DND-41 (cell line): ENCODE measurements at regions not wholly inside any gene's neighbourhood (a gene's known extent, or its start where the extent isn't known, plus 50 kb on each side); places are given as distances from the start of the nearest gene placed in this dataset.

Experiments used
- ATAC-seq: fragments of 200-7000 bp; cut with Tn5 transposase; 3 replicates; pipeline ENCODE4 v1.9.1; 2021; ENCODE audit warnings: low read depth; ENCODE audit not compliant: insufficient read depth
- DNase-seq: peaks from one replicate; pipeline ENCODE4 v3.0.0-alpha.2; 2020
- H2AFZ ChIP-seq: 2 replicates; pipeline ENCODE4 v1.6.0; 2012; ENCODE audit warnings: low read depth, low read length
- H3K27ac ChIP-seq: 2 replicates; pipeline ENCODE4 v1.5.1; 2012; ENCODE audit warnings: low read length, inconsistent platforms
- H3K27me3 ChIP-seq: fragments of 200-600 bp; sonication (generic); 2 replicates; pipeline ENCODE4 v1.6.0; 2012; ENCODE audit warnings: low read length, mild to moderate bottlenecking, inconsistent platforms; ENCODE audit not compliant: insufficient read depth, poor library complexity
- H3K36me3 ChIP-seq: 2 replicates; pipeline ENCODE4 v1.5.1; 2012; ENCODE audit warnings: low read length, inconsistent platforms; ENCODE audit not compliant: insufficient read depth
- H3K4me1 ChIP-seq: 2 replicates; pipeline ENCODE4 v1.5.1; 2012; ENCODE audit warnings: mild to moderate bottlenecking, low read length; ENCODE audit not compliant: insufficient read depth
- H3K4me2 ChIP-seq: 2 replicates; pipeline ENCODE4 v1.6.0; 2012; ENCODE audit warnings: mild to moderate bottlenecking, moderate library complexity, low read length, inconsistent platforms; ENCODE audit not compliant: insufficient read depth
- H3K4me3 ChIP-seq, 2 experiments: fragments of 200-600 bp in 1 of 2; shearing (Covaris generic) in 1 of 2; 2 replicates each; pipeline ENCODE4 v1.5.1; 2012 to 2016; ENCODE audit warnings: inconsistent platforms in 2 of 2, low read length in 2 of 2, mild to moderate bottlenecking in 2 of 2, low read depth in 1 of 2, moderate library complexity in 1 of 2
- H3K79me2 ChIP-seq: 2 replicates; pipeline ENCODE4 v1.6.0; 2012; ENCODE audit warnings: low read length, inconsistent platforms; ENCODE audit not compliant: insufficient read depth
- H3K9ac ChIP-seq: 2 replicates; pipeline ENCODE4 v1.6.0; 2012; ENCODE audit warnings: low read depth, mild to moderate bottlenecking, inconsistent platforms, low read length, moderate library complexity
- H3K9me3 ChIP-seq: 2 replicates; pipeline ENCODE4 v1.5.1; 2012; ENCODE audit warnings: low read length, moderate library complexity, mild to moderate bottlenecking, inconsistent platforms; ENCODE audit not compliant: insufficient read depth, severe bottlenecking
- H4K20me1 ChIP-seq: 2 replicates; pipeline ENCODE4 v1.6.0; 2012; ENCODE audit warnings: low read length; ENCODE audit not compliant: insufficient read depth
- CTCF ChIP-seq: IDR thresholded peaks from 2 replicates; pipeline ENCODE4 v1.5.1; 2012; ENCODE audit warnings: borderline replicate concordance, low read length, moderate library complexity, mild to moderate bottlenecking; ENCODE audit not compliant: poor library complexity, severe bottlenecking; ENCODE audit errors: extremely low read depth
- EZH2 ChIP-seq: IDR thresholded peaks from 3 replicates; pipeline ENCODE4 v1.6.1; 2012; ENCODE audit warnings: borderline replicate concordance, low read depth, mild to moderate bottlenecking, moderate library complexity, low read length, inconsistent platforms; ENCODE audit not compliant: severe bottlenecking

GRCh38 chr19:5290336-5291262, 50.0 kb downstream of the PTPRS start:
- no peaks in the 10 kb centered on the region for H3K9me3 ChIP-seq
- no peaks in the 10 kb centered on the region for H3K4me1 ChIP-seq
- TF ChIP-seq EZH2: no peak
- no peak for TF ChIP-seq CTCF
- peaks cover 7% of the 10 kb centered on the region for H4K20me1 ChIP-seq
- no peak overlapping the region for H2AFZ ChIP-seq
- no peaks in the 10 kb centered on the region for H3K27me3 ChIP-seq
- no peaks in the 10 kb centered on the region for H3K79me2 ChIP-seq
- ATAC-seq: no peak
- H3K4me2 ChIP-seq: no peak overlapping the region
- H3K36me3 ChIP-seq: no peaks in the 10 kb centered on the region
- no peak overlapping the region for H3K4me3 ChIP-seq
- DNase-seq: no peak
- H3K9ac ChIP-seq: no peak overlapping the region
- no peak overlapping the region for H3K27ac ChIP-seq

- H3K36me3 ChIP-seq: no peaks in the 10 kb centered on the region
- H3K4me3 ChIP-seq: no peak overlapping the region
- no peaks in the 10 kb centered on the region for H3K4me1 ChIP-seq
- TF ChIP-seq CTCF (no peak), EZH2 (no peak)
- no peaks in the 10 kb centered on the region for H3K9me3 ChIP-seq
- no peaks in the 10 kb centered on the region for H3K27me3 ChIP-seq
- H3K79me2 ChIP-seq: no peaks in the 10 kb centered on the region
- H3K4me2 ChIP-seq: no peak overlapping the region
- no peak for DNase-seq
- no peak overlapping the region for H3K27ac ChIP-seq
- no peak for ATAC-seq
- peaks cover 7% of the 10 kb centered on the region for H4K20me1 ChIP-seq
- no peak overlapping the region for H3K9ac ChIP-seq
- H2AFZ ChIP-seq: no peak overlapping the region
Measured at GRCh38 chr19:5289060-5289990, 51.3 kb downstream of the PTPRS start.

GRCh38 chr19:5288347-5288739, 52.3 kb downstream of the PTPRS start:
- H3K27ac ChIP-seq: no peak overlapping the region
- H3K36me3 ChIP-seq: no peaks in the 10 kb centered on the region
- no peaks in the 10 kb centered on the region for H3K79me2 ChIP-seq
- H3K4me2 ChIP-seq: no peak overlapping the region
- no peak overlapping the region for H3K9ac ChIP-seq
- no peak overlapping the region for H2AFZ ChIP-seq
- DNase-seq (no peak), ATAC-seq (no peak)
- TF ChIP-seq CTCF (no peak), EZH2 (no peak)
- no peaks in the 10 kb centered on the region for H3K9me3 ChIP-seq
- H3K4me1 ChIP-seq: no peaks in the 10 kb centered on the region
- no peak overlapping the region for H3K4me3 ChIP-seq
- H4K20me1 ChIP-seq: peaks cover 7% of the 10 kb centered on the region
- no peaks in the 10 kb centered on the region for H3K27me3 ChIP-seq
